ENCODE measurements at regions not wholly inside any gene's neighbourhood (a gene's known extent, or its start where the extent isn't known, plus 50 kb on each side); places are given as distances from the start of the nearest gene placed in this dataset.

GRCh38 chr1:36638268-36638667 is 155.6 kb upstream of the CSF3R start:
- no peaks in the 10 kb centered on the region for H3K36me3 ChIP-seq (ENCODE audit: control insufficient read depth, insufficient read depth, low read length)
- H4K8ac ChIP-seq (ENCODE audit: low read depth in 2 of 2, low read length in 2 of 2), result no peak overlapping the region
- H3K9ac ChIP-seq (ENCODE audit: low read depth, low read length), result no peak overlapping the region
- WGBS, 2 experiments (ENCODE audit: extremely low coverage in 2 of 2, insufficient read length in 1 of 2), result no CpG with 5 or more reads among the region's 3 CpGs
- POLR2A ChIA-PET (ENCODE audit: unreplicated experiment), result no interaction called here
- no peaks in the 10 kb centered on the region for H3K9me3 ChIP-seq (ENCODE audit: control insufficient read depth, insufficient read depth, low read length)
- H3K4me2 ChIP-seq (ENCODE audit: low read depth, low read length), result no peak overlapping the region
- H2BK120ac ChIP-seq (ENCODE audit: low read depth, low read length), result no peak overlapping the region
- H2BK20ac ChIP-seq (ENCODE audit: low read depth, low read length), result no peak overlapping the region
- DNase-seq, result peak; percentile 55
- H2AK5ac ChIP-seq (ENCODE audit: low read depth, low read length), result no peak overlapping the region
- no peak overlapping the region for H2AK9ac ChIP-seq (replicated peaks; ENCODE audit: low read depth, low read length, poor library complexity)
- H3K79me1 ChIP-seq (ENCODE audit: low read depth in 1 of 2, low read length in 2 of 2), result no peaks in the 10 kb centered on the region
- in situ Hi-C loops (cut with MboI; ENCODE audit: low sequenced_read_pairs) (no loop called here), intact Hi-C loops (cut with micrococcal nuclease) (no loop called here), dilution Hi-C loops (cut with HindIII; ENCODE audit: low sequenced_read_pairs, unreplicated experiment) (no loop called here)
- CTCF ChIA-PET, result no interaction called here
- H3K56ac ChIP-seq (ENCODE audit: extremely low read depth, insufficient read depth, low read length), result no peak overlapping the region
- no peak overlapping the region for H3K23ac ChIP-seq (ENCODE audit: low read depth, low read length)
- no peak overlapping the region for H3K27ac ChIP-seq (ENCODE audit: insufficient read depth, low read length)
- BruUV-seq (replicated peaks), result no TSS peak
- H3K4me3 ChIP-seq (ENCODE audit: insufficient read depth, low read depth, low read length), result no peak overlapping the region
- no peak overlapping the region for H4K5ac ChIP-seq (ENCODE audit: low read depth, low read length)
- H4K91ac ChIP-seq (ENCODE audit: insufficient read depth, low read depth, low read length), result no peak overlapping the region
- peak; percentile 84 for ATAC-seq (ENCODE audit: low read depth)
- no peaks in the 10 kb centered on the region; the same call in 1 of the 2 replicates for H3K9me1 ChIP-seq (ENCODE audit: insufficient read depth, low read length)
- no peak overlapping the region for H2BK15ac ChIP-seq (ENCODE audit: low read depth, low read length)
- H4K20me1 ChIP-seq (ENCODE audit: insufficient read depth, low read length), result no peaks in the 10 kb centered on the region
- H3K4me1 ChIP-seq (ENCODE audit: control insufficient read depth, insufficient read depth, low read length), result peaks cover 3% of the 10 kb centered on the region; the same call in 1 of the 2 replicates
- no peak overlapping the region for H3K18ac ChIP-seq (ENCODE audit: low read depth, low read length)
- no peak overlapping the region for H3K4ac ChIP-seq (ENCODE audit: low read depth, low read length)
- TF ChIP-seq BHLHE40 (IDR thresholded peaks at IDR 0.05; ENCODE audit: low read depth, low read length), result no peak
- TF ChIP-seq RFX5 (IDR thresholded peaks at IDR 0.05; ENCODE audit: low read depth, low read length), result no peak
- no peak for TF ChIP-seq CEBPB (IDR thresholded peaks at IDR 0.05; ENCODE audit: low read depth, low read length)
- TF ChIP-seq NFE2L2 (IDR thresholded peaks at IDR 0.05; ENCODE audit: low read depth, low read length), result no peak
- TF ChIP-seq POLR2A (IDR thresholded peaks at IDR 0.05; ENCODE audit: low read depth, low read length), result no peak
- TF ChIP-seq, protein P1, sequence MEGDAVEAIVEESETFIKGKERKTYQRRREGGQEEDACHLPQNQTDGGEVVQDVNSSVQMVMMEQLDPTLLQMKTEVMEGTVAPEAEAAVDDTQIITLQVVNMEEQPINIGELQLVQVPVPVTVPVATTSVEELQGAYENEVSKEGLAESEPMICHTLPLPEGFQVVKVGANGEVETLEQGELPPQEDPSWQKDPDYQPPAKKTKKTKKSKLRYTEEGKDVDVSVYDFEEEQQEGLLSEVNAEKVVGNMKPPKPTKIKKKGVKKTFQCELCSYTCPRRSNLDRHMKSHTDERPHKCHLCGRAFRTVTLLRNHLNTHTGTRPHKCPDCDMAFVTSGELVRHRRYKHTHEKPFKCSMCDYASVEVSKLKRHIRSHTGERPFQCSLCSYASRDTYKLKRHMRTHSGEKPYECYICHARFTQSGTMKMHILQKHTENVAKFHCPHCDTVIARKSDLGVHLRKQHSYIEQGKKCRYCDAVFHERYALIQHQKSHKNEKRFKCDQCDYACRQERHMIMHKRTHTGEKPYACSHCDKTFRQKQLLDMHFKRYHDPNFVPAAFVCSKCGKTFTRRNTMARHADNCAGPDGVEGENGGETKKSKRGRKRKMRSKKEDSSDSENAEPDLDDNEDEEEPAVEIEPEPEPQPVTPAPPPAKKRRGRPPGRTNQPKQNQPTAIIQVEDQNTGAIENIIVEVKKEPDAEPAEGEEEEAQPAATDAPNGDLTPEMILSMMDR (conservative IDR thresholded peaks at IDR 0.05; ENCODE audit: low read depth, low read length), result no peak
- no peak for TF ChIP-seq RAD21 (IDR thresholded peaks at IDR 0.05; ENCODE audit: low read length)
- TF ChIP-seq, protein P2, sequence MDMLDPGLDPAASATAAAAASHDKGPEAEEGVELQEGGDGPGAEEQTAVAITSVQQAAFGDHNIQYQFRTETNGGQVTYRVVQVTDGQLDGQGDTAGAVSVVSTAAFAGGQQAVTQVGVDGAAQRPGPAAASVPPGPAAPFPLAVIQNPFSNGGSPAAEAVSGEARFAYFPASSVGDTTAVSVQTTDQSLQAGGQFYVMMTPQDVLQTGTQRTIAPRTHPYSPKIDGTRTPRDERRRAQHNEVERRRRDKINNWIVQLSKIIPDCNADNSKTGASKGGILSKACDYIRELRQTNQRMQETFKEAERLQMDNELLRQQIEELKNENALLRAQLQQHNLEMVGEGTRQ (IDR thresholded peaks at IDR 0.05; ENCODE audit: low read depth, low read length), result no peak
- no peak for TF ChIP-seq RCOR1 (IDR thresholded peaks at IDR 0.05; ENCODE audit: insufficient replicate concordance, low read length)
- TF ChIP-seq SMC3 (IDR thresholded peaks at IDR 0.05; ENCODE audit: low read depth, low read length), result no peak
- TF ChIP-seq FOS (IDR thresholded peaks at IDR 0.05; ENCODE audit: low read depth, low read length), result no peak
- TF ChIP-seq MAZ (IDR thresholded peaks at IDR 0.05; ENCODE audit: borderline replicate concordance, low read depth, low read length), result no peak
- TF ChIP-seq MAFK (IDR thresholded peaks at IDR 0.05; ENCODE audit: low read depth, low read length), result no peak
- TF ChIP-seq, protein P3, sequence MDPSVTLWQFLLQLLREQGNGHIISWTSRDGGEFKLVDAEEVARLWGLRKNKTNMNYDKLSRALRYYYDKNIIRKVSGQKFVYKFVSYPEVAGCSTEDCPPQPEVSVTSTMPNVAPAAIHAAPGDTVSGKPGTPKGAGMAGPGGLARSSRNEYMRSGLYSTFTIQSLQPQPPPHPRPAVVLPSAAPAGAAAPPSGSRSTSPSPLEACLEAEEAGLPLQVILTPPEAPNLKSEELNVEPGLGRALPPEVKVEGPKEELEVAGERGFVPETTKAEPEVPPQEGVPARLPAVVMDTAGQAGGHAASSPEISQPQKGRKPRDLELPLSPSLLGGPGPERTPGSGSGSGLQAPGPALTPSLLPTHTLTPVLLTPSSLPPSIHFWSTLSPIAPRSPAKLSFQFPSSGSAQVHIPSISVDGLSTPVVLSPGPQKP (IDR thresholded peaks at IDR 0.05; ENCODE audit: borderline replicate concordance, low read depth, low read length), result no peak
- no peak for TF ChIP-seq MXI1 (IDR thresholded peaks at IDR 0.05; ENCODE audit: borderline replicate concordance, low read depth, low read length)
- TF ChIP-seq CHD1 (IDR thresholded peaks at IDR 0.05; ENCODE audit: low read depth, low read length), result no peak
- no peaks in the 10 kb centered on the region for H3K27me3 ChIP-seq (ENCODE audit: control insufficient read depth, insufficient read depth, low read length)
- no peak overlapping the region for H2BK5ac ChIP-seq (ENCODE audit: low read depth, low read length, poor library complexity, severe bottlenecking)
- H2AFZ ChIP-seq (replicated peaks; ENCODE audit: low read length, poor library complexity), result no peak overlapping the region
- no peak overlapping the region for H3K14ac ChIP-seq (replicated peaks; ENCODE audit: low read depth, low read length)

All from IMR-90 (cell line).